IMR-90 (cell line): ENCODE measurements at regions not wholly inside any gene's neighbourhood (a gene's known extent, or its start where the extent isn't known, plus 50 kb on each side); places are given as distances from the start of the nearest gene placed in this dataset.

Experiments
- ATAC-seq: fragments of 200-7000 bp; cut with Tn5 transposase; 2 replicates; pipeline ENCODE4 v1.9.1; 2020; ENCODE audit warnings: low read depth, mild to moderate bottlenecking, moderate library complexity
- BruUV-seq: library from RNA; stranded (reverse); fragments of 400-500 nt; replicated peaks from 2 replicates; lab custom pipeline; 2021; lab: Mats Ljungman, UMichigan
- CTCF ChIA-PET: fragments of 300-600 bp; formaldehyde crosslinking; extraction: SDS; loops from one replicate; lab custom pipeline; 2021; ENCODE audit warnings: antibody characterized with exemption; lab: Yijun Ruan, JAX
- POLR2A ChIA-PET: fragments of 300-600 bp; sonication (Branson Sonifier 250); formaldehyde crosslinking; loops from one replicate; lab custom pipeline; 2022; ENCODE audit warnings: antibody characterized with exemption; ENCODE audit not compliant: unreplicated experiment; lab: Charles Lee
- DNase-seq: peaks from one replicate; pipeline ENCODE4 v3.0.0; 2013
- H2AFZ ChIP-seq: replicated peaks from 2 replicates; pipeline ENCODE3; 2013; ENCODE audit warnings: low read length, mild to moderate bottlenecking; ENCODE audit not compliant: poor library complexity
- H2AK5ac ChIP-seq: 2 replicates; pipeline ENCODE4 v1.6.1; 2013; ENCODE audit warnings: low read depth, low read length, inconsistent platforms
- H2AK9ac ChIP-seq: replicated peaks from 2 replicates; pipeline ENCODE3; 2013; ENCODE audit warnings: mild to moderate bottlenecking, low read depth, low read length, moderate library complexity; ENCODE audit not compliant: poor library complexity
- H2BK120ac ChIP-seq: 2 replicates; pipeline ENCODE4 v1.6.1; 2013; ENCODE audit warnings: low read depth, low read length, inconsistent platforms
- H2BK15ac ChIP-seq: 3 replicates; pipeline ENCODE4 v1.6.1; 2013; ENCODE audit warnings: low read depth, low read length, inconsistent platforms
- H2BK20ac ChIP-seq: 2 replicates; pipeline ENCODE4 v1.6.1; 2013; ENCODE audit warnings: low read depth, mild to moderate bottlenecking, inconsistent platforms, low read length, moderate library complexity
- H2BK5ac ChIP-seq: 2 replicates; pipeline ENCODE4 v1.6.1; 2013; ENCODE audit warnings: mild to moderate bottlenecking, low read depth, low read length, inconsistent platforms; ENCODE audit not compliant: poor library complexity, severe bottlenecking
- H3K14ac ChIP-seq: replicated peaks from 2 replicates; pipeline ENCODE4 v1.6.1; 2013; ENCODE audit warnings: low read depth, low read length, inconsistent platforms
- H3K18ac ChIP-seq: 2 replicates; pipeline ENCODE4 v1.6.1; 2013; ENCODE audit warnings: low read depth, low read length, control low read depth
- H3K23ac ChIP-seq: 2 replicates; pipeline ENCODE4 v1.6.1; 2013; ENCODE audit warnings: low read depth, low read length, inconsistent platforms
- H3K27ac ChIP-seq: 2 replicates; pipeline ENCODE4 v1.5.1; 2013; ENCODE audit warnings: mild to moderate bottlenecking, control low read depth, low read length; ENCODE audit not compliant: insufficient read depth
- H3K27me3 ChIP-seq: 2 replicates; pipeline ENCODE4 v1.6.1; 2013; ENCODE audit warnings: low read length; ENCODE audit not compliant: control insufficient read depth, insufficient read depth
- H3K36me3 ChIP-seq: 2 replicates; pipeline ENCODE4 v1.6.1; 2013; ENCODE audit warnings: low read length, mixed read lengths; ENCODE audit not compliant: control insufficient read depth, insufficient read depth
- H3K4ac ChIP-seq: 2 replicates; pipeline ENCODE4 v1.6.1; 2013; ENCODE audit warnings: low read depth, low read length, inconsistent platforms
- H3K4me1 ChIP-seq: 2 replicates; pipeline ENCODE4 v1.6.1; 2013; ENCODE audit warnings: low read length, mixed read lengths; ENCODE audit not compliant: control insufficient read depth, insufficient read depth
- H3K4me2 ChIP-seq: 2 replicates; pipeline ENCODE4 v1.6.1; 2013; ENCODE audit warnings: low read depth, mild to moderate bottlenecking, control low read depth, low read length, moderate library complexity
- H3K4me3 ChIP-seq: 2 replicates; pipeline ENCODE4 v1.5.1; 2013; ENCODE audit warnings: low read depth, mild to moderate bottlenecking, control low read depth, low read length, moderate library complexity; ENCODE audit not compliant: insufficient read depth
- H3K56ac ChIP-seq: 2 replicates; pipeline ENCODE4 v1.6.1; 2013; ENCODE audit warnings: low read length, inconsistent platforms; ENCODE audit not compliant: insufficient read depth; ENCODE audit errors: extremely low read depth
- H3K79me1 ChIP-seq, 2 experiments: 2 replicates each; pipeline ENCODE4 v1.6.1; 2013; ENCODE audit warnings: low read length in 2 of 2, inconsistent platforms in 1 of 2, low read depth in 1 of 2
- H3K9ac ChIP-seq: 2 replicates; pipeline ENCODE4 v1.6.1; 2013; ENCODE audit warnings: low read depth, low read length, control low read depth
- H3K9me1 ChIP-seq: 2 replicates; pipeline ENCODE4 v1.6.1; 2013; ENCODE audit warnings: low read length, inconsistent platforms; ENCODE audit not compliant: insufficient read depth
- H3K9me3 ChIP-seq: 2 replicates; pipeline ENCODE4 v1.6.1; 2013; ENCODE audit warnings: low read length; ENCODE audit not compliant: control insufficient read depth, insufficient read depth
- H4K20me1 ChIP-seq: 2 replicates; pipeline ENCODE4 v1.6.1; 2013; ENCODE audit warnings: low read length, inconsistent platforms; ENCODE audit not compliant: insufficient read depth
- H4K5ac ChIP-seq: 2 replicates; pipeline ENCODE4 v1.6.1; 2013; ENCODE audit warnings: mild to moderate bottlenecking, low read depth, low read length, control low read depth
- H4K8ac ChIP-seq, 2 experiments: 2 replicates each; pipeline ENCODE4 v1.6.1; 2013; ENCODE audit warnings: low read depth in 2 of 2, low read length in 2 of 2, control low read depth in 1 of 2, inconsistent platforms in 1 of 2
- H4K91ac ChIP-seq: 2 replicates; pipeline ENCODE4 v1.6.1; 2013; ENCODE audit warnings: low read depth, low read length, inconsistent platforms; ENCODE audit not compliant: insufficient read depth
- BHLHE40 ChIP-seq: fragments of 150-350 bp; IDR thresholded peaks from 2 replicates; pipeline ENCODE4 v1.6.1; 2016; ENCODE audit warnings: mild to moderate bottlenecking, low read depth, low read length
- CEBPB ChIP-seq: IDR thresholded peaks from 2 replicates; pipeline ENCODE4 v1.6.1; 2012; ENCODE audit warnings: low read depth, low read length, improper control_type of control experiment
- CHD1 ChIP-seq: IDR thresholded peaks from 2 replicates; pipeline ENCODE4 v1.6.1; 2012; ENCODE audit warnings: low read depth, low read length, improper control_type of control experiment
- CTCF ChIP-seq: conservative IDR thresholded peaks from 2 replicates; pipeline ENCODE4 v1.5.1; 2012; ENCODE audit warnings: mild to moderate bottlenecking, low read depth, low read length, improper control_type of control experiment
- ELK1 ChIP-seq: fragments of 150-350 bp; IDR thresholded peaks from 2 replicates; pipeline ENCODE4 v1.6.1; 2016; ENCODE audit warnings: low read depth, mild to moderate bottlenecking, low read length, moderate library complexity, borderline replicate concordance
- FOS ChIP-seq: fragments of 150-350 bp; IDR thresholded peaks from 2 replicates; pipeline ENCODE4 v1.6.1; 2016; ENCODE audit warnings: low read depth, low read length
- MAFK ChIP-seq: IDR thresholded peaks from 2 replicates; pipeline ENCODE4 v1.6.1; 2012; ENCODE audit warnings: low read depth, low read length, improper control_type of control experiment
- MAZ ChIP-seq: IDR thresholded peaks from 2 replicates; pipeline ENCODE4 v1.6.1; 2012; ENCODE audit warnings: low read depth, mild to moderate bottlenecking, low read length, improper control_type of control experiment, moderate library complexity, borderline replicate concordance
- MXI1 ChIP-seq: IDR thresholded peaks from 2 replicates; pipeline ENCODE4 v1.6.1; 2012; ENCODE audit warnings: low read depth, mild to moderate bottlenecking, low read length, moderate library complexity, borderline replicate concordance
- NFE2L2 ChIP-seq: fragments of 150-350 bp; IDR thresholded peaks from 2 replicates; pipeline ENCODE4 v1.6.1; 2016; ENCODE audit warnings: low read depth, mild to moderate bottlenecking, low read length
- POLR2A ChIP-seq: IDR thresholded peaks from 2 replicates; pipeline ENCODE4 v1.6.1; 2012; ENCODE audit warnings: mild to moderate bottlenecking, low read depth, low read length
- RAD21 ChIP-seq: IDR thresholded peaks from 2 replicates; pipeline ENCODE4 v1.6.1; 2012; ENCODE audit warnings: low read length, improper control_type of control experiment
- RCOR1 ChIP-seq: IDR thresholded peaks from 2 replicates; pipeline ENCODE4 v1.6.1; 2012; ENCODE audit warnings: mild to moderate bottlenecking, low read length, improper control_type of control experiment; ENCODE audit not compliant: insufficient replicate concordance
- RFX5 ChIP-seq: IDR thresholded peaks from 2 replicates; pipeline ENCODE4 v1.8.0; 2012; ENCODE audit warnings: low read depth, mild to moderate bottlenecking, low read length, moderate library complexity
- SMC3 ChIP-seq: fragments of 150-350 bp; IDR thresholded peaks from 2 replicates; pipeline ENCODE4 v1.6.1; 2016; ENCODE audit warnings: low read depth, mild to moderate bottlenecking, antibody characterized with exemption, low read length, moderate library complexity
- WGBS, 2 experiments: methylation state at CpG; one replicate each; pipeline versions ENCODE4 v1.1.5 to v1.1.7; 2013; ENCODE audit warnings: missing lambda C conversion rate in 2 of 2; ENCODE audit not compliant: insufficient read length in 1 of 2; ENCODE audit errors: extremely low coverage in 2 of 2; 5-methylcytosine and 5-hydroxymethylcytosine counted together
- dilution Hi-C: fragments of 300-500 bp; cut with HindIII; formaldehyde crosslinking; loops from one replicate; pipeline ENCODE4 v1.14.3; 2018; ENCODE audit warnings: low sequenced_read_pairs; ENCODE audit not compliant: unreplicated experiment
- in situ Hi-C: fragments of 300-500 bp; cut with MboI; formaldehyde crosslinking; loops from 3 replicates; pipeline ENCODE4 v1.14.3; 2019; ENCODE audit warnings: low sequenced_read_pairs, inconsistent platforms, mixed read lengths
- intact Hi-C: fragments of 100-400 bp; cut with micrococcal nuclease; formaldehyde crosslinking; loops from 2 replicates; pipeline ENCODE4 v1.10.0; 2022
- TF ChIP-seq, protein P1 (sequence below): fragments of 150-350 bp; IDR thresholded peaks from 2 replicates; pipeline ENCODE4 v1.6.1; 2017; ENCODE audit warnings: mild to moderate bottlenecking, antibody characterized with exemption, low read length, low read depth

GRCh38 chr2:583666-584065 is 93.5 kb downstream of the TMEM18 start:
- POLR2A ChIA-PET = no interaction called here
- H4K20me1 ChIP-seq = no peaks in the 10 kb centered on the region
- intact Hi-C loops = no loop called here

More at GRCh38 chr2:583666-584065, 93.5 kb downstream of the TMEM18 start:
- Histone ChIP-seq H2BK15ac (no peak overlapping the region), H3K18ac (no peak overlapping the region), H4K91ac (no peak overlapping the region), H3K4me2 (no peak overlapping the region), H3K4ac (no peak overlapping the region), H2BK5ac (no peak overlapping the region), H4K8ac (no peak overlapping the region), H3K79me1 (no peaks in the 10 kb centered on the region), H3K9me3 (peaks cover 50% of the 10 kb centered on the region), H3K4me1 (no peaks in the 10 kb centered on the region), H4K5ac (no peak overlapping the region), H2BK20ac (no peak overlapping the region), H3K9me1 (no peaks in the 10 kb centered on the region), H3K23ac (no peak overlapping the region), H2AK5ac (no peak overlapping the region), H3K56ac (no peak overlapping the region), H3K4me3 (no peak overlapping the region), H3K27ac (no peak overlapping the region), H3K9ac (no peak overlapping the region), H2BK120ac (no peak overlapping the region), H3K14ac (no peak overlapping the region), H3K27me3 (no peaks in the 10 kb centered on the region), H2AK9ac (no peak overlapping the region), H2AFZ (no peak overlapping the region), H3K36me3 (no peaks in the 10 kb centered on the region)
- dilution Hi-C loops (no loop called here), in situ Hi-C loops (no loop called here)
- CTCF ChIA-PET = no interaction called here
- no peak for ATAC-seq
- DNase-seq = no peak
- 17% methylated on average over 2 of the region's 13 CpGs; no CpG with 5 or more reads in 1 of the 2 experiments for WGBS, 2 experiments
- TF ChIP-seq POLR2A (no peak), NFE2L2 (no peak), FOS (no peak), MAZ (no peak), SMC3 (no peak), RFX5 (no peak), CEBPB (no peak), RCOR1 (no peak), CHD1 (no peak), BHLHE40 (no peak), RAD21 (no peak), MXI1 (no peak), ELK1 (no peak), MAFK (no peak), CTCF (no peak)
- TF ChIP-seq, protein P1, sequence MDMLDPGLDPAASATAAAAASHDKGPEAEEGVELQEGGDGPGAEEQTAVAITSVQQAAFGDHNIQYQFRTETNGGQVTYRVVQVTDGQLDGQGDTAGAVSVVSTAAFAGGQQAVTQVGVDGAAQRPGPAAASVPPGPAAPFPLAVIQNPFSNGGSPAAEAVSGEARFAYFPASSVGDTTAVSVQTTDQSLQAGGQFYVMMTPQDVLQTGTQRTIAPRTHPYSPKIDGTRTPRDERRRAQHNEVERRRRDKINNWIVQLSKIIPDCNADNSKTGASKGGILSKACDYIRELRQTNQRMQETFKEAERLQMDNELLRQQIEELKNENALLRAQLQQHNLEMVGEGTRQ = no peak
- no TSS peak for BruUV-seq
